Fibroblast of lung (primary cell): ENCODE measurements at regions not wholly inside any gene's neighbourhood (a gene's known extent, or its start where the extent isn't known, plus 50 kb on each side); places are given as distances from the start of the nearest gene placed in this dataset.

Experiments used
- DNase-seq, 2 donors: peaks; one replicate each; pipeline versions ENCODE4 v3.0.0 to v3.0.0-alpha.2; 2010; ENCODE audit warnings: low read depth in 2 of 2
- H2AFZ ChIP-seq: 2 replicates; pipeline ENCODE4 v1.5.1; 2012; ENCODE audit warnings: low read length, control low read depth, inconsistent platforms
- H3K27ac ChIP-seq: 2 replicates; pipeline ENCODE4 v1.5.1; 2011; ENCODE audit warnings: low read length, control low read depth; ENCODE audit not compliant: insufficient read depth
- H3K27me3 ChIP-seq: 2 replicates; pipeline ENCODE4 v1.5.1; 2011; ENCODE audit warnings: mild to moderate bottlenecking, low read length; ENCODE audit not compliant: control insufficient read depth, insufficient read depth
- H3K36me3 ChIP-seq: 2 replicates; pipeline ENCODE4 v1.5.1; 2011; ENCODE audit warnings: low read length; ENCODE audit not compliant: control insufficient read depth, insufficient read depth
- H3K4me1 ChIP-seq: 2 replicates; pipeline ENCODE4 v1.5.1; 2011; ENCODE audit warnings: low read length; ENCODE audit not compliant: control insufficient read depth, insufficient read depth; ENCODE audit errors: extremely low read depth
- H3K4me2 ChIP-seq: 2 replicates; pipeline ENCODE4 v1.5.1; 2011; ENCODE audit warnings: low read length, control low read depth; ENCODE audit not compliant: insufficient read depth; ENCODE audit errors: extremely low read depth
- H3K4me3 ChIP-seq, 4 experiments: fragments of 200-600 bp in 1 of 4; sonication (generic) in 1 of 4; replicated peaks in 1 of 4; 2 replicates each; pipeline ENCODE4 v1.5.1; 2011 to 2016; ENCODE audit warnings: low read length in 4 of 4, low read depth in 3 of 4, mild to moderate bottlenecking in 3 of 4, control low read depth in 2 of 4, inconsistent platforms in 1 of 4, mixed read lengths in 1 of 4; ENCODE audit not compliant: insufficient read depth in 1 of 4; ENCODE audit errors: control extremely low read depth in 1 of 4
- H3K79me2 ChIP-seq: 2 replicates; pipeline ENCODE4 v1.5.1; 2012; ENCODE audit warnings: mild to moderate bottlenecking, low read length, inconsistent platforms; ENCODE audit not compliant: control insufficient read depth, insufficient read depth
- H3K9ac ChIP-seq: 2 replicates; pipeline ENCODE4 v1.5.1; 2011; ENCODE audit warnings: mild to moderate bottlenecking, low read length, control low read depth; ENCODE audit not compliant: insufficient read depth
- H3K9me3 ChIP-seq: 2 replicates; pipeline ENCODE4 v1.5.1; 2012; ENCODE audit warnings: low read depth, low read length; ENCODE audit not compliant: control insufficient read depth, insufficient read depth
- H4K20me1 ChIP-seq: 2 replicates; pipeline ENCODE4 v1.5.1; 2011; ENCODE audit warnings: low read length; ENCODE audit not compliant: control insufficient read depth, insufficient read depth; ENCODE audit errors: extremely low read depth
- EZH2 ChIP-seq: IDR thresholded peaks from 2 replicates; pipeline ENCODE4 v1.5.1; 2012; ENCODE audit warnings: low read length, control low read depth, mild to moderate bottlenecking; ENCODE audit errors: missing control alignments
- TF ChIP-seq, protein P1 (sequence below), 2 donors: IDR thresholded peaks in 1 of 2; conservative IDR thresholded peaks in 1 of 2; 1 replicate in 1 of 2; 2 replicates in 1 of 2; pipeline ENCODE4 v1.5.1; 2011 to 2012; ENCODE audit warnings: low read length in 2 of 2, control low read depth in 1 of 2, inconsistent platforms in 1 of 2, low read depth in 1 of 2, mild to moderate bottlenecking in 1 of 2

DNA sequence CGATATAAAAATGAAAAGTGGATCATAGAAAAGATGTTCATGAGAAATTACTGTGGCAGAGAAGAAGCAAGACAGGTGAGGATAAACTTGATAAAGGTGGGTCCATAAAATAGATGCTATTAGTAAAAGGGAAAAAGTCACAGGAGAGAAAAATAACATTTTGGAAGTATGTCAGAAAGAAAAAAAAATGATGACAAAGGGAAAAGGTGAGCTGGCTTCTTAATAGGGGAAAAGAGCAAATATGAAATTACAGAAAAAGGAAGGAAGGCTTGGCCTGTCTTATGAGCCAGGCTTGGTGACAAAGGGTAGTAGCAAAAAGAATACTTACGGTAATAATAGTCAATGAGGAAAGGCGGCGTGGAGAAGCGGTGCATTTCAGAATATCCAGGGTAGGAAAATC is 386.1 kb downstream of the RWDD3 start:
- no peaks in the 10 kb centered on the region for H3K4me1 ChIP-seq
- H3K9ac ChIP-seq = no peak overlapping the region
- no peaks in the 10 kb centered on the region for H3K79me2 ChIP-seq
- H3K4me2 ChIP-seq = no peak overlapping the region
- no peaks in the 10 kb centered on the region for H3K36me3 ChIP-seq
- H3K9me3 ChIP-seq = no peaks in the 10 kb centered on the region
- DNase-seq = no peak
- no peak overlapping the region for H2AFZ ChIP-seq
- H3K27me3 ChIP-seq = no peaks in the 10 kb centered on the region
- TF ChIP-seq EZH2 = no peak
- TF ChIP-seq, protein P1, sequence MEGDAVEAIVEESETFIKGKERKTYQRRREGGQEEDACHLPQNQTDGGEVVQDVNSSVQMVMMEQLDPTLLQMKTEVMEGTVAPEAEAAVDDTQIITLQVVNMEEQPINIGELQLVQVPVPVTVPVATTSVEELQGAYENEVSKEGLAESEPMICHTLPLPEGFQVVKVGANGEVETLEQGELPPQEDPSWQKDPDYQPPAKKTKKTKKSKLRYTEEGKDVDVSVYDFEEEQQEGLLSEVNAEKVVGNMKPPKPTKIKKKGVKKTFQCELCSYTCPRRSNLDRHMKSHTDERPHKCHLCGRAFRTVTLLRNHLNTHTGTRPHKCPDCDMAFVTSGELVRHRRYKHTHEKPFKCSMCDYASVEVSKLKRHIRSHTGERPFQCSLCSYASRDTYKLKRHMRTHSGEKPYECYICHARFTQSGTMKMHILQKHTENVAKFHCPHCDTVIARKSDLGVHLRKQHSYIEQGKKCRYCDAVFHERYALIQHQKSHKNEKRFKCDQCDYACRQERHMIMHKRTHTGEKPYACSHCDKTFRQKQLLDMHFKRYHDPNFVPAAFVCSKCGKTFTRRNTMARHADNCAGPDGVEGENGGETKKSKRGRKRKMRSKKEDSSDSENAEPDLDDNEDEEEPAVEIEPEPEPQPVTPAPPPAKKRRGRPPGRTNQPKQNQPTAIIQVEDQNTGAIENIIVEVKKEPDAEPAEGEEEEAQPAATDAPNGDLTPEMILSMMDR (conservative IDR thresholded peaks at IDR 0.05 in 1 of 2, IDR thresholded peaks at IDR 0.05 in 1 of 2; ENCODE audit: low read depth in 1 of 2, low read length in 2 of 2) = no peak
- no peak overlapping the region for H3K27ac ChIP-seq
- no peaks in the 10 kb centered on the region for H4K20me1 ChIP-seq
- H3K4me3 ChIP-seq = no peak overlapping the region

DNA sequence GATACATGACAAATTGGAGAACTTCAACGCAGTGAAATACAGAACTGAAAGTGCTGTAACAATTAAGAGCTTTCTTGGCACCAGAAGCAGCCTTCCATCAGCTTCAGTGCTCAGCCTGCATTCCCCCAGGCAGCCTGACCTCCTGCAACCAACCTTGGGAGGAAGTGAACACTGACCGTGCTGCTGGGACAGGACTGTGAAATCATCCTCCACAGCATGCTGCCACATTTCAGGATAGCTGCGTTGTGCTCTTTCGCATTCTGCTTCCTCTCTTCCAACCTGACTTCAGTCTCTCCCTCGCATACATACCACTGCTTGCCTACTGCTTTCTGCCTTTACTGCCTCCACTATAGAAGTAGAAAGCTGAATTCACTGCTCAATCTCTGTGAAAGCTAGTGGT is 388.6 kb downstream of the RWDD3 start:
- Histone ChIP-seq H3K27ac (no peak overlapping the region), H3K4me2 (no peak overlapping the region), H3K27me3 (no peaks in the 10 kb centered on the region), H3K9me3 (no peaks in the 10 kb centered on the region), H3K79me2 (no peaks in the 10 kb centered on the region), H4K20me1 (no peaks in the 10 kb centered on the region), H3K4me3 (no peak overlapping the region), H2AFZ (no peak overlapping the region), H3K4me1 (no peaks in the 10 kb centered on the region), H3K9ac (no peak overlapping the region), H3K36me3 (no peaks in the 10 kb centered on the region)
- TF ChIP-seq, protein P1 (conservative IDR thresholded peaks at IDR 0.05 in 1 of 2, IDR thresholded peaks at IDR 0.05 in 1 of 2; ENCODE audit: low read depth in 1 of 2, low read length in 2 of 2) = no peak
- no peak for TF ChIP-seq EZH2
- DNase-seq = no peak

DNA sequence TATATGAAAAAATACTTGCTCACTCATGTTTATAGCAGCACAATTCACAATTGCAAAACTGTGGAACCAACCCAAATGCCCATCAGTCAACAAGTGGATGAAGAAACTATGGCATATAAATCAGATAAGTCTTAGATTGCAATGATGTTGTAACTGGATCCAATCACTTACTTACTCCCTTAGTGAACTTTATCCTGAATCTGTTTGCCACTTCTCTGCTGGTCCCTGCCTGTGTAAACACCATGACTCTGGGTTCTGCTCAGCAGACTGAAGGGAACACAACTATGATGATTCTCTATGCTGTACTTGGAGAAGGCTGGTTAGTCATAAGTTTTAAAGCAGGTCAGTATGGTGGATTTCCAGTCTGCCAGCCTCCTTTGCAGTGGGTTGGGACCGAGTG is 391.2 kb downstream of the RWDD3 start:
- Histone ChIP-seq H3K27ac (no peak overlapping the region), H3K4me2 (no peak overlapping the region), H3K9me3 (no peaks in the 10 kb centered on the region), H3K9ac (no peak overlapping the region), H3K27me3 (no peaks in the 10 kb centered on the region), H3K79me2 (no peaks in the 10 kb centered on the region), H2AFZ (no peak overlapping the region), H4K20me1 (no peaks in the 10 kb centered on the region), H3K36me3 (no peaks in the 10 kb centered on the region), H3K4me3 (no peak overlapping the region), H3K4me1 (no peaks in the 10 kb centered on the region)
- TF ChIP-seq, protein P1 (conservative IDR thresholded peaks at IDR 0.05 in 1 of 2, IDR thresholded peaks at IDR 0.05 in 1 of 2; ENCODE audit: low read depth in 1 of 2, low read length in 2 of 2) = no peak
- TF ChIP-seq EZH2 = no peak
- DNase-seq = no peak
